ENCODE measurements at regions not wholly inside any gene's neighbourhood (a gene's known extent, or its start where the extent isn't known, plus 50 kb on each side); places are given as distances from the start of the nearest gene placed in this dataset.

- Histone ChIP-seq H3K36me3 (ENCODE audit: insufficient read depth, low read length) (no peaks in the 10 kb centered on the region), H3K27ac (ENCODE audit: low read depth, low read length) (no peak overlapping the region), H3K4me1 (ENCODE audit: control insufficient read depth, insufficient read depth, low read length, unreplicated experiment) (no peaks in the 10 kb centered on the region), H2AFZ (ENCODE audit: low read length, unreplicated experiment) (no peak overlapping the region), H3K79me2 (ENCODE audit: control insufficient read depth, insufficient read depth, low read length, unreplicated experiment) (no peaks in the 10 kb centered on the region), H3K4me3 (ENCODE audit: low read depth, low read length) (no peak overlapping the region), H3K27me3 (ENCODE audit: insufficient read depth, low read length) (no peaks in the 10 kb centered on the region)
Measured at GRCh38 chr2:128447538-128447995, 128.9 kb upstream of the HS6ST1 start.

GRCh38 chr2:128448331-128449225 is 129.9 kb upstream of the HS6ST1 start:
- H3K79me2 ChIP-seq (ENCODE audit: control insufficient read depth, insufficient read depth, low read length, unreplicated experiment): no peaks in the 10 kb centered on the region
- H3K4me1 ChIP-seq (ENCODE audit: control insufficient read depth, insufficient read depth, low read length, unreplicated experiment): no peaks in the 10 kb centered on the region
- H3K36me3 ChIP-seq (ENCODE audit: insufficient read depth, low read length): no peaks in the 10 kb centered on the region
- no peak overlapping the region for H3K4me3 ChIP-seq (ENCODE audit: low read depth, low read length)
- peaks cover 5% of the 10 kb centered on the region; the same call in 1 of the 2 replicates for H3K27me3 ChIP-seq (ENCODE audit: insufficient read depth, low read length)
- no peak overlapping the region for H2AFZ ChIP-seq (ENCODE audit: low read length, unreplicated experiment)
- no peak overlapping the region for H3K27ac ChIP-seq (ENCODE audit: low read depth, low read length)

GRCh38 chr2:128449226-128450061 is 130.8 kb upstream of the HS6ST1 start:
- Histone ChIP-seq H3K27ac (ENCODE audit: low read depth, low read length) (no peak overlapping the region), H3K36me3 (ENCODE audit: insufficient read depth, low read length) (no peaks in the 10 kb centered on the region), H2AFZ (ENCODE audit: low read length, unreplicated experiment) (no peak overlapping the region), H3K27me3 (ENCODE audit: insufficient read depth, low read length) (peaks cover 8% of the 10 kb centered on the region; the same call in 1 of the 2 replicates), H3K79me2 (ENCODE audit: control insufficient read depth, insufficient read depth, low read length, unreplicated experiment) (no peaks in the 10 kb centered on the region), H3K4me1 (ENCODE audit: control insufficient read depth, insufficient read depth, low read length, unreplicated experiment) (no peaks in the 10 kb centered on the region), H3K4me3 (ENCODE audit: low read depth, low read length) (no peak overlapping the region)

- Histone ChIP-seq H3K4me1 (ENCODE audit: control insufficient read depth, insufficient read depth, low read length, unreplicated experiment) (no peaks in the 10 kb centered on the region), H3K27me3 (ENCODE audit: insufficient read depth, low read length) (peaks cover 8% of the 10 kb centered on the region; the same call in 1 of the 2 replicates), H3K4me3 (ENCODE audit: low read depth, low read length) (no peak overlapping the region), H2AFZ (ENCODE audit: low read length, unreplicated experiment) (no peak overlapping the region), H3K27ac (ENCODE audit: low read depth, low read length) (no peak overlapping the region), H3K79me2 (ENCODE audit: control insufficient read depth, insufficient read depth, low read length, unreplicated experiment) (no peaks in the 10 kb centered on the region), H3K36me3 (ENCODE audit: insufficient read depth, low read length) (no peaks in the 10 kb centered on the region)
Measured at GRCh38 chr2:128450211-128451024, 131.8 kb upstream of the HS6ST1 start.

GRCh38 chr2:128451084-128452023 is 132.7 kb upstream of the HS6ST1 start:
- peaks cover 8% of the 10 kb centered on the region; the same call in 1 of the 2 replicates for H3K27me3 ChIP-seq (ENCODE audit: insufficient read depth, low read length)
- no peak overlapping the region for H3K27ac ChIP-seq (ENCODE audit: low read depth, low read length)
- no peak overlapping the region for H3K4me3 ChIP-seq (ENCODE audit: low read depth, low read length)
- no peaks in the 10 kb centered on the region for H3K79me2 ChIP-seq (ENCODE audit: control insufficient read depth, insufficient read depth, low read length, unreplicated experiment)
- H3K36me3 ChIP-seq (ENCODE audit: insufficient read depth, low read length): no peaks in the 10 kb centered on the region
- no peaks in the 10 kb centered on the region for H3K4me1 ChIP-seq (ENCODE audit: control insufficient read depth, insufficient read depth, low read length, unreplicated experiment)
- no peak overlapping the region for H2AFZ ChIP-seq (ENCODE audit: low read length, unreplicated experiment)

- H3K79me2 ChIP-seq (ENCODE audit: control insufficient read depth, insufficient read depth, low read length, unreplicated experiment): no peaks in the 10 kb centered on the region
- peaks cover 8% of the 10 kb centered on the region; the same call in 1 of the 2 replicates for H3K27me3 ChIP-seq (ENCODE audit: insufficient read depth, low read length)
- no peak overlapping the region for H3K27ac ChIP-seq (ENCODE audit: low read depth, low read length)
- no peaks in the 10 kb centered on the region for H3K4me1 ChIP-seq (ENCODE audit: control insufficient read depth, insufficient read depth, low read length, unreplicated experiment)
- no peaks in the 10 kb centered on the region for H3K36me3 ChIP-seq (ENCODE audit: insufficient read depth, low read length)
- no peak overlapping the region for H2AFZ ChIP-seq (ENCODE audit: low read length, unreplicated experiment)
- no peak overlapping the region for H3K4me3 ChIP-seq (ENCODE audit: low read depth, low read length)
Measured at GRCh38 chr2:128452024-128452411, 133.3 kb upstream of the HS6ST1 start.

- no peak overlapping the region for H3K4me3 ChIP-seq (ENCODE audit: low read depth, low read length)
- H2AFZ ChIP-seq (ENCODE audit: low read length, unreplicated experiment): no peak overlapping the region
- H3K79me2 ChIP-seq (ENCODE audit: control insufficient read depth, insufficient read depth, low read length, unreplicated experiment): no peaks in the 10 kb centered on the region
- no peaks in the 10 kb centered on the region for H3K36me3 ChIP-seq (ENCODE audit: insufficient read depth, low read length)
- no peak overlapping the region for H3K27ac ChIP-seq (ENCODE audit: low read depth, low read length)
- peaks cover 8% of the 10 kb centered on the region; the same call in 1 of the 2 replicates for H3K27me3 ChIP-seq (ENCODE audit: insufficient read depth, low read length)
- no peaks in the 10 kb centered on the region for H3K4me1 ChIP-seq (ENCODE audit: control insufficient read depth, insufficient read depth, low read length, unreplicated experiment)
Measured at GRCh38 chr2:128452536-128453530, 134.2 kb upstream of the HS6ST1 start.

- H3K36me3 ChIP-seq (ENCODE audit: insufficient read depth, low read length): no peaks in the 10 kb centered on the region
Measured at GRCh38 chr2:128454980-128455720, 136.5 kb upstream of the HS6ST1 start.

More at GRCh38 chr2:128454980-128455720, 136.5 kb upstream of the HS6ST1 start:
- H3K27me3 ChIP-seq (ENCODE audit: insufficient read depth, low read length): peaks cover 8% of the 10 kb centered on the region; the same call in 1 of the 2 replicates
- no peak overlapping the region for H2AFZ ChIP-seq (ENCODE audit: low read length, unreplicated experiment)
- H3K4me3 ChIP-seq (ENCODE audit: low read depth, low read length): no peak overlapping the region
- H3K79me2 ChIP-seq (ENCODE audit: control insufficient read depth, insufficient read depth, low read length, unreplicated experiment): no peaks in the 10 kb centered on the region
- no peaks in the 10 kb centered on the region for H3K4me1 ChIP-seq (ENCODE audit: control insufficient read depth, insufficient read depth, low read length, unreplicated experiment)
- H3K27ac ChIP-seq (ENCODE audit: low read depth, low read length): no peak overlapping the region
